ELR (cell line): ENCODE measurements at regions not wholly inside any gene's neighbourhood (a gene's known extent, or its start where the extent isn't known, plus 50 kb on each side); places are given as distances from the start of the nearest gene placed in this dataset.
"Not testable (repeated sequence)": the region's sequence is repeated elsewhere in the genome, so short reads cannot be mapped to it uniquely, and the experiment has no call there.

Experiments
- DNase-seq: peaks from one replicate; pipeline ENCODE4 v3.0.0-alpha.2; 2015; ENCODE audit warnings: low read depth

DNA sequence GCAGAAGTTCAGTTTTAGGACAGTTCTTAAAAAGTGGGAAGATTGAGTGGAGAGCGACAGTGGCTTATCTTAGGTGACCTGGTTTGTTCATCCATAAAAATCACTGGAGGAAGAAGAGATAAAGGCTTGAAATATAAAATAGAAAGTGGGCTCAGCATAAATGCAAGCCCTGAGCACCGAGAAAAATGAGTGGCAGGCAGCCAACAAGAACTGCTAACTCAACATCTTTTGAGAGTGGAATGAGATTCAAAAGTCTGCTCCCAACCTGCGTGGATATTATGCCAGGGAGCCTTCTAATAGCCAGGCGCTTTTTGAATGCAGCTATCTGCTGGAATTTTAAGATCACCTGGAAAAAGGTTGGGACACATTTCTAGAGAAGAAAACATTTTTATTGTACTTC, 666.5 kb downstream of the FLRT2 start:
- no peak for DNase-seq

DNA sequence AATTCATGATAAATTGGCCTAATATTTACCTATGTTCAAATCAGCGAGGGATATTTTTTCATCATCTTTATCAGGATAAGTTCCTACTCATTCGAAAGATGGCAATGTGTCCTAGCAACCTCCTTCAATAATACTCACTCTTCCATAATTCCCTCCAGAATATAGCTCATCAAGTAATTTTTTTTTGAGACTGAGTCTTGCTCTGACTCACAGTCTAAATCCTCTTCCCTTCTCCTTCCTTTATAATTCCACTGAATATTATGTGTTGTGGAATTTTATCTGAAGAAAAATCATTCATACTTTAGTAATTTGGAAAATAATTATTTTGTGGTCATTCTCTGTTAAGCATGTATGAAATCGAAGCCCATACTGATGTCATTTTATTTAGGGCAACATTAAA, 663.8 kb downstream of the FLRT2 start:
- DNase-seq = no peak

DNA sequence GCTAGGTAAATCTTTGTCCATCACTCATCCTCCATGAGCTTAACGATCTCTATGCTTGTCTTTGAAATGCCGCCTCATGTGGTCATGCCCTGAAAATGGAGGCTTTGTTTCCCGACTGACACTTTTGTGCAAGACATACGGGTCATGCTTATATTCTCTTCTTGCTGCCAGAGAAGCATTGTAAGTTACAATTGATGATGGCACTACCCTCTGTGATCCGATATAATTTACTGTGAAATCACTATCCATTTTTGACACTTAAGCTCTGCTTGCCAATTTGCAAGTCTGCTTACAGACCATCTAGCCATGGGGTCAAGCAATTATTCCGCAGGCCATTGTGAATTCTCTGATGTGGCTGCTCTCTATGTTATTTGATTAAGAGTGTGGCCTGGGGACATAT, 650.0 kb downstream of the FLRT2 start:
- no peak for DNase-seq

DNA sequence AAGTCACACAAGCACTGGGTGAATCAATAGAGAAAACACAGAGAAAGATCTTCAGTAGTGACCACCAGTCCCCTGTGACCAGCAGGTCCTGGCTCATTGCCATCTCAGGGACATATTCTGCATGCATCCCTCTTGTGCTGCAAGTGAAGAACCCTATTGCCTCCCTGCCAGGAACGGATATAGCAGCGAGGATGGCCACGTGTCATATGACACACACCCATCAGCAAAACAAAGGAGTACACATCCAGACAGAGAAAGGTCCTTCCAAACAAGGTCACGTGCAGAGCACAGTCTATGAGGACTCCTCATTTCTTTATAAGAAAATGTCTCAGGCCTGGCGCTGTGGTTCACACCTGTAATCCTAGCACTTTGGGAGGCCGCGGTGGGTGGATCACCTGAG, 638.4 kb downstream of the FLRT2 start:
- DNase-seq = no peak

DNA sequence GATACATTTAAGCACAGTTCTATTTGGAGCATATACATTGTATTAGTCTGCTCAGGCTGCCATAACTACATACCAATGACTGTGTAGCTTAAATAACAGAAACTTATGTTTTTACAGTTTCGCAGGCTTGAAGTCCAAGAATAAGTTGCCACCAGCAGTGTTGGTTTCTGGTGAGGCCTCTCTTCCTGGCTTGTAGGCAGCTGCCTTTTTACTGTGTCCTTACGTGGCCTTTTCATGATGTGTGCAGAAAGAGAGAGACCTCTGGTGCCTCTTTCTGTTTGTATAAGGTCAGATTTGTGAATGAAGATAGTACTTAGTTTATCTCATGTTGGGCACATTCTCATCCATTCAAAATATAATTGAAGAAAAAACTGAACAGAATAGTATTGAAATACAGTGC, 636.6 kb downstream of the FLRT2 start:
- DNase-seq = no peak

DNA sequence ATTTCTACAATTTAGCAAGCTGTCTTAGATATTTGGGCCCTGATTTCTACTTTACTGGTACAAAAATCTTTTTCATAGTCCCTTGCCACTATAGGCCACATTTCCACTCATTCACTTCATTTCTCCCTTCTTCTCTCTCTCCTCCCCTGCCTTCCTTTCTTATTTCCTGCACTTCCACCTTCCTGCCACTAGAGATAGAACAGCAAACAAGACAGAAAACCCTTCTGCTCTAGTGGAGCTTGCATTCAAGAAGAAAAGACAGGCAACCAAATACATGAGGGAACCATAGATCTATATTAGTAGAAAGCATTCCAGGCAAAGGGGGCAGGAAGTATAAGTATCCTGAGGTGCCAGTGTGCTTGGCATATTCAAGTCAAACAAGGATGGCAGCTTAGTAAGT, 623.5 kb downstream of the FLRT2 start:
- DNase-seq = peak; percentile 0

DNA sequence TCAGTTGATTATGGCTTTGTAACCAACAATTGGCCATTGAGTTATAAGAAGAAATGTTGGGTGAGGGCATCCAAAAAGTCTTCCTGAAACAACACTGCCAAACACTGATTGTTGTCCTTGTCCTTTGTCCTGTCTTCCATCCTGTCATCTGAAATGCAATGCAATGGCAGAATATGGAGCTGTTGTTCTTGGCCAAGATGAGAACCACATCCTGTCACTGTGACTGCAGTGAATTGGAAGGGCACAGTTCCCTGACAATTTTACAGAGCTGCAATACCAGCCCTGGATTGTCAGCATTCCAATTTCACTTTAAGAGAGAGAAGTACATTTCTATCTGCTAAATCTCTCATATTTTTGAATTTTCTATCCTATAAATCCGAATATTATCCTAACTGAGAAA, 613.3 kb downstream of the FLRT2 start:
- DNase-seq = no peak

DNA sequence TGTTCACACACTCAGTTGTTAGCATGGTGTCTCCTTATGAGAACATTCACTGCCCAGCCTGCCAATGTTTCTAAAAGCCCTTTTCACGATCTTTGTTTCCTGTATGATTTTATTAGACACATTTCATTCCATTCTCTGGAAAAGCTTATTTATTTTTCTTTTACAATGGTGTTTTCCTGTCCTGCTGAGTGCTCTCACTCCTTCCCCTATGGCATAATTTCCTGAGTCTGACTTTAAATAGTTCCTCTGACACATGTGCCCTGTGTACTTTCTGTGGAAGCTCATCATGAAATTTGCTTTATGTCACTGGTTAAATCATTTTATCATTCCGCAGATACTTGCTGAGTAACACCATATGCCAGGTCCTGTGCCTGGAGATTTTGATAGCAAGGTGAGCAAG, 612.0 kb downstream of the FLRT2 start:
- no peak for DNase-seq

DNA sequence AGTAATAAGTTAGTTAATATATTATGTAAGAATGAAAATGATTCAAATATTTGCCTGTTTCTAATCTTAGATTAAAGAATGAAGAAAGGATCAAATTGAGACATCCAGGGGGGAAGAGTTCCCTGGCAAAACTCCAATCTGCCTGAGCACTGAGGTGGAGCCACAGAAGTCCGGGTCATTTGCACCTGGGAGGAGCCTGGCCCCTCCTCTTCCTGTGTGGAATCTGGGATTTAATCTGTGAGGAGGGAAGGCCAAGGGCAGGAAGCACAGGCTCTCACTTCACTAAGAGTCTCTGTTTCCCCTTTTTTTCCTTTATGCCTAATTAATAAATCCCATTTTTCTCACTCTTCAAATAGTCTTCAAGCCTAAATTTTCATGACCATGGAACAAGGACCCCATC, 599.5 kb downstream of the FLRT2 start:
- DNase-seq = no peak

DNA sequence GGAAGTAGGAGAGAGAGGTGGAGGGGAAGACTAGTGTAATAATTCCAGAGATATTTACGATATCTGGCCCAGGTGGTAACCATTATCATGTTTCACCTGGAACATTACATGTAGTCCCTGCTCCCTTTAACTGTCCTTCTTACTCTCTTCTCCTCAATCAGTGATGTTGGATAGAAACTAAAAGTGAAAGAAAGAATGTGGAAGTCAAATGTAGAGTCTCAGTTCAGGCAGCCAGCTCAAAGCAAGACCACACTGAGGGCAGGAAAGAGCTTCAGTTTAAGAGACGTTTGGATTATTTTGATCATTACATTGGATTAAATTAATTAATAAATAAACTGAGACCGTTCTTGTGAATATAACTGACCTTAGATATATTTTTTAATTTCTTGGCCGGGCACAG, 594.4 kb downstream of the FLRT2 start:
- DNase-seq = no peak

DNA sequence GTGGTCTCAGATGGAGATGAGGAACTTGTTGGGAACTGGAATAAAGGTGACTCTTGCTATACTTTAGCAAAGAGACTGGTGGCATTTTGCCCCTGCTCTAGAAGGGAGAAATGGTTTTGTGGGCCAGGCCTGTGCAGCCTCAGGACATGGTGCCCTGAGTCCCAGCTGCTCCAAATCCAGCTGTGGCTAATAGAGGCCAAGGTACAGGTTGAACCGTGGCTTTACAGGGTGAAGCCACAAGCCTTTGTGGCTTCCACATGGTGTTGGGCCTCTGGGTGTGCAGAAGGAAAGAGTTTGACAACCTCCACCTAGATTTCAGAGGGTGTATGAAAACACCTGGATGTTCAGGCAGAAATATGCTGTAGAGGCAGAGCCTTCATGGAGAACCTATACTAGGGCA, 586.0 kb downstream of the FLRT2 start:
- no peak for DNase-seq

DNA sequence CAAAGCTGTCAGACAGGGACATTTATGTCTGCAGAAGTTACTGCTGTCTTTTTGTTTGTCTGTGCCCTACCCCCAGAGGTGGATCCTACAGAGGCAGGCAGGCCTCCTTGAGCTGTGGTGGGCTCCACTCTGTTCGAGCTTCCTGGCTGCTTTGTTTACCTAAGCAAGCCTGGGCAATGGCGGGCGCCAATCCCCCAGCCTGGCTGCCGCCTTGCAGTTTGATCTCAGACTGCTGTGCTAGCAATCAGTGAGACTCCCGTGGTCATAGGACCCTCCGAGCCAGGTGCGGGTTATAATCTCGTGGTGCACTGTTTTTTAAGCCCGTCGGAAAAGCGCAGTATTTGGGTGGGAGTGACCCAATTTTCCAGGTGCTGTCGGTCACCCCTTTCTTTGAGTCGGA, 580.9 kb downstream of the FLRT2 start:
- not testable (repeated sequence) for DNase-seq

DNA sequence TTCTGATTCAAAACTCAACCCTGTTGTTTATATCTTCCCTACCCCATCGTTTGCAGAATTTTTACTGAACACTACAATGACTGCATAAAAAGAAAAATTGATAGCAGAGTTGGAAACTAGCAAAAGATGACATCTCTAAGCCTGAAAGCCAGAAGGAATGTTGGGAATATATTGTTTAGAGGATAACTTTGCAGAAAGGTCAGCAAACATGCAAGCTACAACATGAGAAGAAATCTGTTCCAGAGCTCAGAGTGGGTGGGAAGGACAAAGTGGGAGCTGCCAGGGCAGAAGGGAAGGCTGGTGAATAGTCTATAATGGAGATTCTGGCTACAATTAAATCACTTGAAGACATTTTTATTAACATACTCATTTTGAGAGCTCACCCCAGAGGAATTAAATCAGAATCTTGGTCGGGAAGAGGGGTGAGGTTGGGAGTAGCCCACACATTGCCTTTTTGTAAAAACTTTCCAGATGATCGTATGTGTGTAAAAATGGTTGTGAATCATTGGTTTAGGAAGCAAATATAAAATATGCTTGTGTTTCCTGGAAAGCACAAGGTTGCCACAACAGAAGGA, 574.8 kb downstream of the FLRT2 start:
- no peak for DNase-seq

DNA sequence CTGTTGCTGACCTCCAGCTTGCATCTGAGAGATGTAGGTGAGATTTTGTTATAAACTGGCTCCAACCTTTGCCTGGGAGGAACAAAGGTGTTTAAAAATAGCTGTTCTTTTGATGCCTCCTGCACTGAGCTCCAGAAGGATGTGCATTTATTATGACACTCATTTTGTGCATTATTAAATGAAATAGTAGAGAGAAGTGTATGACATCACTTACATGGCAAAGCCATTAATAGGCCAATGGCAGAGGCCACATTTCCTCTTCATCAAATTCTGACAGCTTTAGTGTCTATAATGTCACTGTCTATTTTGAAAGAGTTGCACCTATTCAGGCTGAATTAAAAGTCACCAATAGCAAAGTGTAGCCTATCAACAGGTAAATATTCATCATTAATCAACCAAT, 564.6 kb downstream of the FLRT2 start:
- DNase-seq = no peak

DNA sequence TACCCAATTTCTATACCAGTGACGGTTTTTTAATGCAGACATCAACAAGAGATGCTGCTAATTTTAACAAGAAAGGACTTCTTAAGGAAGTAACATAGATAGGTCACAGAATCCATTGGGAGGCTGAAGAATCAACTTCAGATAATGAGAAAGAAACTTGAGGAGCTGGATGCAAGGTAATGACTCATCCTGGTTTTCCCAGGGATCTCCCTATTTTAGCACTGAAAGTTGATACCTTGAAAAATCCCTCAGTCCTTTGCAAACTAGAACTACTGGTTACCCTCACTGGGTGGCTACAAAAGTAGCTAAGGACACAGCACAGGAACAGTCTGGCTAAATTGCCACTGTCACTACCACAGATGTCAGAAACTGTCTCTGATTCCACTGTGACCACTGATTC, 561.9 kb downstream of the FLRT2 start:
- no peak for DNase-seq

DNA sequence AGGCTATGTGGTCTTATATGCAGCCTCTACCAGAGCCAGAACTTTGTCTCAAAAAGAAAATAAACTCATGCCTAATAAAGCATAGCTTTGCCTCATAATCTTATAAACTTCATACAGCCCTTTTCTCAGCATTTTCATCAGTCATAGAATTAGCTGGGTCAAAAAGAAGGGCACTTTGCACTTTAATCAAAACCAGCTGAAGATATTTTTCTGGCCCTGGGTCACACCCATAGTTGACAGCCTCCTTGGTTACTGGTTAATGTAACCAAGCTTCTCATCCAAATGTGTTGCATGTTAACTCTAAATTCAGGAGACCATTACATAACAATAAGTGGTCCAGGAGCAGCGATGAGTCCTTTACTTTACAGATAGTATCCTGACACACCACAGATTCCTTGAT, 558.2 kb downstream of the FLRT2 start:
- no peak for DNase-seq

DNA sequence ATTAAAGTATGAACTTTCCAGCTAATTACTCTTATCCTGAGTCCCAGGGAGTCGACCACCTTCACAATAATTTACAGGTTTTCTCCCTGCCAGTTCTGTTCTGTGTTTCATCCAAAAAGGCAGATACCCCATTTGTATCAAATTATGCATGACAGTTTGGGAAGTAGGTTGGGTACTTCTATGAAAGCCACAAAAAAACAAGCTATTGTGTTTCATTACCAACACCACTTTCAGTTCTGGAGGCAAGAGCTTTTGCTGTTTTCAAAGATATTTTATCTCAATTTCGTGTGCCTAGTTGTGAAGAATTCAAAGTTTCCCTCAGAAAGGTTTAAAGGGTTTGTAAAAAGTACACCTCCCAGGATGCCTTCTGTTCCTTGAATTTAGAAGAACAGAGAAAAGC, 557.4 kb downstream of the FLRT2 start:
- no peak for DNase-seq

DNA sequence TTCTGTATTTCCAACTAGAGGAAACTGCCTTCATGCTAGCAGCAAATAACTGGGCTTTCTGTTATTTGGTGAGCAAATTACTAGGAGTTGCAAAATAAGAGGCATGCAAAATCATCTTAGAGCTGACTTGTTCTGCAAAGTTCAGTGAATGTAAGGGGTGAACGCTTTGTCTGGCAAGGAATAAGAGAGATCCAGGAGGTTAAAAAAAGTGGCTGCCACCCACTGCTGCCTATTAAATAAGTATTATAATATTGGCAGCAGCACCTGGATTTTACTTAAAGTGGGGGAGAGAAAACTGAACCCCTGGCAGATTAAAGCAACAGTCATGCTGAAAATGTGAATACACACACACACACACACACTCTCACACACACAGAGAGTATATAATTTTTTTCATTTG, 557.0 kb downstream of the FLRT2 start:
- no peak for DNase-seq

DNA sequence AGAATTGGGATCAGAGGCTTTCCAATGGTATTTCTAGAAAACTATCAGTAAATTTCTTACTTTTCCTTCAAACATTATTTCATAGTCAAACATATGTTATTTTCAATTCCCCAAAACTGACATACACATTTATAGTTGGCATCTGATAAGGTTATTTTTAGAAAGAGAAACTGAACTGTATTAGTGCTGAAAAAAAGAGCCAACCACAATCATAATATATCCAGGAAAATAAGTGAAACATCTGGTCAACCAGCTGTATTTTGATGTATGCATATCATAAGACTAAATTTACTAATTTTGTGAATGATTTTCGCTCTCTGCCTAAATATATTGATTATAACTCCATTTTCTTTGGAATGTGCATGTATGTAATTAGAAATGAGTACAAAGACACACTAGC, 554.2 kb downstream of the FLRT2 start:
- no peak for DNase-seq

DNA sequence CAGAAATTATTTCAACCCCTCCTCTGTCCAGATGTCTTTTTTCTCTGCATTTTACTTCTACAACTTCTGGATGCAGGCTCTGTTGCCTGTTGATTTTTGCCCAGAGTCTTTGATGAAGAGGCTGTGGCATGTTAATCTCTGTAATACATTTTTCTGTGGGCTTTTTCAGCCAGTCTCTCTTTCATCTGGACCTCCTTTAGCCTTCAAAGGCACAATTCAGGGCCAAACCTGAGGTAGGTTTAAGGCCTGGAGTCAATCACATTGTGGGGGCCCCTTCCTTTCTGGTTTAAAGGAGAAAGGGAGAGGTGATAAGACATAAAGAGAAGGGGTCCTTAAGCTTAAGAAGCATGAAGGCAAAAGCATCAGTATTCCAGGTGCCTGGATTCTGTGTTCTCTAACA, 553.7 kb downstream of the FLRT2 start:
- no peak for DNase-seq

DNA sequence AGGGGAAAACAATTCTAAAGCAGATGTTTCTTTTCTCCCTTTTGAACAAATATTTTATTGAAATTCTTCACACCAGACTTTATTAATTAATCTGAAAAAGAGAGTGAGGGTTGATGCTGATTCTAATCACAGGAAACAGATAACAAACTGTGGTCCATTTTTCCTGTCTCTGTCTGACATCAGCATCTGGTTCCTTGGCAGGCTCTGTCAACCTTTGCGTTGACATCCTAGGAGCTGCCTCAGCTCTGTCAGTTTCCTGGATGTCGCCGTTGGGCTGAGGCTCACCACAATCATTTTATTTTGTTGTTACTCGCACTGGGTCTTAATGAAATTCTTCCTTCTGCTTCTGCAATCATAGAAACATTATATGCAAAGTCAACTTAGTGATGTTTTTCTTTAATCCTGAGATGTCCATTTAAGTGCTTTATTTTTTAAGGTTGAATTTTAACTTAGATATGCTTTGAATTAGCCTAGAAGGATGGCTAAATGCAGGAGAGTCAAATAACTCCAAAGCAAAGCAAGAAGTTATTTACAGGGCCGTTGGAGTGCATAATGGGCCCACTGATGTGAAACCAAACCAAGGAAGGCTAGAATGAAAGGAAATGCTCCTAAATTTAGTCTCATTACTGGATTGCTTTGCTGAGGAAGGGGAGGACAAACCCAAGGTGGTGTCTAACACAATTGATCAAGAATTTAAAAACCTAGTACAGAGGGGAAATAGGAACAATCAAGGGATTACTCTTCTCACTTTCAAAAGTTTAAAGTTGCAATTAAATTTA, 542.4 kb downstream of the FLRT2 start:
- DNase-seq = no peak

DNA sequence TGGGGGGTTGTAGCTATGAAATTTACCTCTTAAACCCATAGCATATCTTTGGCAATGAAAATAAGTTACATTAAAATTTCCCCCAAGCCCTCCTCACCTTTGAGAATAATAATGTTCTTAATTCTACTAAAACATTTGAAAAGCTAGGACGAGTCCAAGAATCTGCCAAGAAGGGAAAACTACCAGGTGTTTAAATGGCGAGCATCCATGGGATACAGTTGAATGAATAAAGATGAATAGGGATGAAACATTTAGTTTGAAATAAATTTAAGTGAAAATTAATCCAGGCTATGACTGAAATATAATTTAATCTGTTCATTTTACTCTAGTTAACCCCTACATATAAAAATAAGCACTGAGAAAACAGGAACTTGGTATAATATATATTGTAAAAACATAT, 536.7 kb downstream of the FLRT2 start:
- DNase-seq = no peak

DNA sequence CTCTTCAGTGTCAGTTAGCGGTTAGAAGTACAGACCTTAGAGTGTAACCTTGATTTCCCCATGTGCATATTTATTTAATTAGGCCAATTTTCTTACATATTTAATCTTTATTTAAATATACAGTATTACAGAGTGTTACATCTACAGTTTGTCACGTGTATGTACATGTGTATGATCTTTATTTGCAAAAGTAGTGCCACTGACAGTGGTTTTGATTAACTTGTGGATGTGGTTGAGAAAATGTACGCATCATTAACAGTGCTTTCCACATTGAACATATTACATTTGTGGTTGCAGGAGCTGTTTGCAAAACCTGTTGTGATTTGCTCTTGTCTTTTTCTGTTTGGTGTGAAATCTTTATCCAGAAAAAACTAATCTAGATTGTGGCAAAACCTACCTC, 535.5 kb downstream of the FLRT2 start:
- no peak for DNase-seq

DNA sequence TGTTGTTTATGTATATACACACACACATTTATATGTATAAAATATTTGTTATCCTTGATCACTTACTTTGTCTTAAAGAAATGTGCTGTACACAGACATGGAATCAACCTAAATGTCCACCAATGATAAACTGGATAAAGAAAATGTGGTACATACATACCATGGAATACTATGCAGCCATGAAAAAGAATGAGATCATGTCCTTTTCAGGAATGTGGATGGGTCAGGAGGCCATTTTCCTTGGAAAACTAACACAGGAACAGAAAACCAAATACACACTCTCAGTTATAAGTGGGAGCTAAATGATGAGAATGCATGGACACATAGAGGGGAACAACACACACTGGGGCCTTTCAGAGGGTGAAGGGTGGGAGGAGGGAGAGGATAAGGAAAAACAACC, 534.7 kb downstream of the FLRT2 start:
- not testable (repeated sequence) for DNase-seq
